HG03159 (cell line): ENCODE measurements at regions not wholly inside any gene's neighbourhood (a gene's known extent, or its start where the extent isn't known, plus 50 kb on each side); places are given as distances from the start of the nearest gene placed in this dataset.
A peak's percentile ranks its signal among the peaks of the same experiment; 100 is the strongest.
"Not testable (repeated sequence)": the region's sequence is repeated elsewhere in the genome, so short reads cannot be mapped to it uniquely, and the experiment has no call there.

Experiments used
- ATAC-seq: cut with Tn5 transposase; IDR thresholded peaks from one replicate; pipeline ENCODE4 v1.9.1; 2021; ENCODE audit warnings: mild to moderate bottlenecking, moderate library complexity; ENCODE audit not compliant: unreplicated experiment

- no peak for ATAC-seq
Measured at GRCh38 chr3:118501152-118501551, 533.5 kb downstream of the IGSF11 start.

DNA sequence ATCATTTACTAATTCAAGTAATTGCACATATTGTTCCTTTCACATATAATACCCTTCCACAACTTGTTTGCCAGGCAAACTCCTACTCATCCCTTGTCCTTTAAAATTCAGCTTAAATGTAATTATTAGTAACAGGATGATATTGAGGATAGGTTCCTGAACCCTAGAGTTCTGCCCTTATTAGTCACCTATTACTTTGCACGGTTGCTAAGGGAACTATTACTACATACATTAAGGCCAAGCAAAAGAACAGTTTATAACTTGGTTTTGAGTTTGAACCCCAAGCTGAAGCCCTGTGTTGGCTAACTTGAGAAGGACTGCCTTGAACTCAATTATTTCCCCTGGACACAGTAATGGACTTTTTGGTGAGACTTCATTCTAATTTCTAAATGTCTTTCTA is 529.7 kb downstream of the IGSF11 start:
- ATAC-seq, result no peak

DNA sequence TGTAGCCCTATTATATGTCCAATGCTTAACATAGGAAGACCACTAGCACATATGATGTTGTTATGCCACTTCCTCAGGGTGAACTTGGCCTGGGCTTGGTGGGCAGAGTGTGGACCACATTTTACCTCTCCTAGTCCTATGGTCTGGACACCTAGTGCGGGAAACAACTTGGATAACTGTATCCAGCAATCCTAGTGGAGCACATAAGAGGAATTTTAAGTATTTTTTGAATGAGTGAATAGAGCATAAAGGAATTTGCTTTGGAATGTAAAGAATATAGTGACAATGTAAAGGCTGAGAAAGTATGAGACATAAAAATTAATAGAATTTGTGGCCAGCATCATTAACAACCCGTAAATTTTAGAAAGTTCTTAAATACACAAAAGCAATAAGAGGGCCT is 528.9 kb downstream of the IGSF11 start:
- ATAC-seq, result no peak

DNA sequence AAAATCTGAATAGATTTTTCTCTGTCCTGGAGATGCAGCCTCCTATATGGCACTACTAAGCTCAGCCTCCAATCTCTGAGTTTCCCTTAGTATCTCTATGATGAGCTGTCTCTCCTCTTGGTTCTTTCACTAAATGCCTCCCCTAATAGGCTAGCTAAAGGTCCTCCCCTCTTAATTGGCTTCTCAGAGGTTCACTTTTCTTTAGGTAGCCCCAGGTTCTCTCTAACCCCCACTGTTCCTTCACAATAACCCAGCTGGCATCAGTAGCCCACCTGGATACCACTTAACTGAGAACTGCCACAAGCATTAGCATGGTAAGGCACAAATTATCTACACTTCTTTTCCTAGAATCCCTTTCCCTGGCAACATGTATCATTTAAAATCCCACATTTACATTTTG is 523.2 kb downstream of the IGSF11 start:
- no peak for ATAC-seq

DNA sequence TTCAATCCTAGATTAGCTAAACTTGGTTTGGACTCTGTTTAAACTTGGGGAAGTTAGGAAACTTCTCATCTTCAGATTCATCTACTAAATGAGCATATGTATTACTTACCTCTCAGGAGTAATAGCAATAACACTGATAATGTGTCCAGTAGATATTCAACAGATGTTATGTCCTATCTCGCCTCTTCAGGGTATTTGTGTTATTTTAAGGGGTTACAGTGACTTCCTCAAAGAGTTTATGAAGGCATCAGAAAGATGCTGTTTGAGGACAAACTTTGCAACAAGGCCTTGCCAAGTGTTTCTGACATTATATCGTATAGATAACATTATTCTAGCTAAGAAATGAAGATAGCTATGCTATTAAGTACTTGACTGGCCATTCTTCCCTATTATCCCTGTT is 522.3 kb downstream of the IGSF11 start:
- ATAC-seq, result no peak

DNA sequence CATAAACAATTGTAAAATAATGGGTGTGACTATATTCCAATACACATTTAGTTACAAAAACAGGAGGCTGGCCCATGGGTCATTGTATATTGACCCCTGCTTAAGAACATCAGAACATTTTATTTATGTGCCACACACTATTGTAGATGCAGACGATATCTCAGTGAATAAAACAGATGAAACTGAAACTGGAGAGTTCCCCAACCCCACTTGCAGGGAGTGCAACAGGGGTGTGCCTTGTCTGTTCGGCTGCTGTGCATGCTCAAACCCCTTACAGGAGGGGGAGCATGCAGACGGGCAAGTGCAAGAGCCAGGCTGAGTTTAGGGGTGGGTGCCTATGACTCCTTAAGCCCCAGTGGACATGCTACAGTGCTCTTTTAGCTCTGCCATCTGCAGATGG is 509.6 kb downstream of the IGSF11 start:
- no peak for ATAC-seq

GRCh38 chr3:118526758-118527513 is 507.7 kb downstream of the IGSF11 start:
- ATAC-seq, result peak; percentile 67

GRCh38 chr3:118527514-118528044 is 507.1 kb downstream of the IGSF11 start:
- peak; percentile 22 for ATAC-seq

GRCh38 chr3:118529554-118529953 is 505.1 kb downstream of the IGSF11 start:
- no peak for ATAC-seq

GRCh38 chr3:118530350-118530922 is 504.2 kb downstream of the IGSF11 start:
- ATAC-seq, result no peak

DNA sequence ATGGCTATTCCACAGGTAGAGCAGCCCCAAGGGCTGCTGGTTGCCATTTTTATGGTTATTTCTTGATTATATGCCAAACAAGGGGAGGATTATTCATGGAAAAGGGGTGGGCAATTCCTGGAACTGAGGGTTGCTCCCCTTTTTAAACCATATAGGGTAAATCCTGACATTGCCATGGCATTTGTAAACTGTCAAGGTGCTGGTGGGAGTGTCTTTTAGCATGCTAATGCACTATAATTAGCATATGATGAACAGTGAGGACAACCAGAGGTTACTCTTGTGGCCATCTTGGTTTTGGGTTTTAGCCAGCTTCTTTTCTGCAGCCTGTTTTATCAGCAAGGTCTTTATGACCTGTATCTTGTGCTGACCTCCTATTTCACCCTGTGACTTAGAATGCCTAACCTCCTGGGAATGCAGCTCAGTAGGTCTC is 503.7 kb downstream of the IGSF11 start:
- not testable (repeated sequence) for ATAC-seq

- no peak for ATAC-seq
Measured at GRCh38 chr3:118531816-118532215, 502.8 kb downstream of the IGSF11 start.

- no peak for ATAC-seq
Measured at GRCh38 chr3:118533676-118534075, 501.0 kb downstream of the IGSF11 start.

GRCh38 chr3:118534519-118534918 is 500.1 kb downstream of the IGSF11 start:
- no peak for ATAC-seq

- no peak for ATAC-seq
Measured at GRCh38 chr3:118536764-118537163, 497.9 kb downstream of the IGSF11 start.

GRCh38 chr3:118537454-118537853 is 497.2 kb downstream of the IGSF11 start:
- ATAC-seq, result no peak

- ATAC-seq, result no peak
Measured at GRCh38 chr3:118538187-118538586, 496.5 kb downstream of the IGSF11 start.

- ATAC-seq, result not testable (repeated sequence)
Measured at GRCh38 chr3:118539820-118540447, 494.7 kb downstream of the IGSF11 start.

GRCh38 chr3:118540448-118540821 is 494.2 kb downstream of the IGSF11 start:
- ATAC-seq, result not testable (repeated sequence)

GRCh38 chr3:118540826-118541225 is 493.8 kb downstream of the IGSF11 start:
- no peak for ATAC-seq

DNA sequence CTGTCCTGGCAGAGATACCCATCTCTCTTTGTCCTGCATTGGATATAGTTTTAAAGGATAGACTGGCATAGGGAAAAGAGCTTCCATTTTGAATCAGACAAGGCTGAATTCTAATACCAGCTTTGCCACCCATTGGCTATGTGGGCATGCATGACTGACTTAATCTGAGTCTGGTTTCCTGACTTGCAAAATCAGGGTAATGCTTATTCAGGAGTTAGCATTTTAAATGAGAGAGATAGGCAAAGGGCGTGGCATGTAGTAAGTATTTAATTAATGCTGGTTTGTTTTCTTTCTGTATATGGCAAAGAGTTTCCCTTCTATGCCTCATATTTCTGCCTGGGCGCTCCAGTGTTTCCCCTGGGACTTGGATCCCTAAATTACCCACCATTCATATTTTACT is 492.9 kb downstream of the IGSF11 start:
- no peak for ATAC-seq

GRCh38 chr3:118543832-118544231 is 490.8 kb downstream of the IGSF11 start:
- no peak for ATAC-seq
